Vagina (tissue), 2 donors: ENCODE measurements at regions not wholly inside any gene's neighbourhood (a gene's known extent, or its start where the extent isn't known, plus 50 kb on each side); places are given as distances from the start of the nearest gene placed in this dataset.
A peak's percentile ranks its signal among the peaks of the same experiment; 100 is the strongest.

Experiments
- DNase-seq, 2 donors: peaks; one replicate each; pipeline ENCODE4 v3.0.0-alpha.2; 2017; ENCODE audit errors: extremely low spot score in 2 of 2
- H3K27ac ChIP-seq: fragments of 200-600 bp; sonication (generic); one replicate; pipeline ENCODE4 v1.5.1; 2019
- H3K27me3 ChIP-seq: fragments of 200-600 bp; sonication (generic); one replicate; pipeline ENCODE4 v1.5.1; 2019
- H3K36me3 ChIP-seq, 2 donors: fragments of 200-600 bp; sonication (generic); one replicate each; pipeline ENCODE4 v1.5.1; 2017 to 2019
- H3K4me1 ChIP-seq: fragments of 200-600 bp; sonication (generic); one replicate; pipeline ENCODE4 v1.5.1; 2019
- H3K4me3 ChIP-seq, 2 donors: fragments of 200-600 bp; sonication (generic); 1 replicate in 1 of 2; 2 replicates in 1 of 2; pipeline ENCODE4 v1.5.1; 2016 to 2019
- H3K9me3 ChIP-seq: fragments of 200-600 bp; sonication (generic); one replicate; pipeline ENCODE4 v1.5.1; 2019
- POLR2A ChIP-seq, 2 donors: fragments of 450-650 bp; IDR thresholded peaks; one replicate each; pipeline ENCODE4 v1.6.1; 2017; ENCODE audit warnings: antibody characterized with exemption in 2 of 2, mild to moderate bottlenecking in 2 of 2, moderate library complexity in 2 of 2
- POLR2AphosphoS5 ChIP-seq, 2 donors: sonication (generic); formaldehyde crosslinking; IDR thresholded peaks; one replicate each; pipeline ENCODE4 v1.9.0; 2017; ENCODE audit warnings: antibody characterized with exemption in 2 of 2, mild to moderate bottlenecking in 2 of 2, low read depth in 1 of 2; ENCODE audit not compliant: insufficient read depth in 1 of 2
- intact Hi-C: fragments of 100-400 bp; cut with DNase I; formaldehyde crosslinking; loops from one replicate; pipeline ENCODE4 v1.15.1; 2023
- TF ChIP-seq, protein P1 (sequence below), 3 experiments: fragments of 450-650 bp in 2 of 3; fragments of 200-600 bp in 1 of 3; sonication (generic) in 1 of 3; IDR thresholded peaks; one replicate each; pipeline ENCODE4 v1.5.1; 2017 to 2019; ENCODE audit warnings: antibody characterized with exemption in 3 of 3, mild to moderate bottlenecking in 2 of 3, moderate library complexity in 2 of 3

DNA sequence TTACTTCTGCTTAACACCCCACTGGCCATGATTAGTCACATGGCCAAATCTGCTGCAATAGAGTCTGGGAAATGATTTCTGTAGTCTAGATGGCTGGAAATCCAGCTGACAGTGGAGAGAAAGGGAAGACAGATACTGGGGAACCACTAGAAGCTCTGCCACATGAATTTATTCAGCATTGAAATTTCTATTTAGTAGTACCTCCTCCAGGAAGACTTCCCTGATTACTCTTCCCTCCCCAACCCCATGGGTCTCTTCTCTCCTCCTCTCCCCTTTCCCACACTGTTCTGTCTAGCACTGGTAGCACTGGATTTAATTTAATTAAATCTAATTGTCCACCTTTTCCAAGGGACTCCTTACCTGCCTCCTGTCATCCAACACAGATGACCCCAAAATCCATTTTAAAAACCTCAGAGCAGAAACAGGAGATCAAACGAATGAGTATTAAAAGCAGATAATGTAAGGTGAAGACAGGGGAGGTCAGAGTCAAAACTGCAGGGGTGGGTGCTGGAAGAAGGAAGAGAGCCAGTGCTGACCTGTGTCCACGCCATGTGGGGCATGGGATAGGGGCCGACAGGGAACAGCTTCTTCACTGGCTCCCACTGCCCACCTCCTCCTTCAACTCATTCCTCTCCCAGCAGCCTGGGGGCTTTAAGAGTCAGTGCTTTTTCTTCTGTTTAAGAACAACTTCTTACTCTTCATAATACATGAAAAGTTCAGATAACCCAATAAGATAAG lies 169.2 kb upstream of the HS6ST1 start:
- Histone ChIP-seq H3K36me3 (no peaks in the 10 kb centered on the region), H3K27me3 (no peaks in the 10 kb centered on the region), H3K9me3 (no peaks in the 10 kb centered on the region), H3K4me3 (no peak overlapping the region), H3K27ac (no peak overlapping the region), H3K4me1 (peaks cover 7% of the 10 kb centered on the region)
- intact Hi-C loops = no loop called here
- peak in 1 of 2 donors; percentile 14 for DNase-seq
- TF ChIP-seq POLR2A (IDR thresholded peaks at IDR 0.05) (no peak), POLR2AphosphoS5 (IDR thresholded peaks at IDR 0.05; ENCODE audit: insufficient read depth in 1 of 2, low read depth in 1 of 2) (no peak)
- TF ChIP-seq, protein P1, sequence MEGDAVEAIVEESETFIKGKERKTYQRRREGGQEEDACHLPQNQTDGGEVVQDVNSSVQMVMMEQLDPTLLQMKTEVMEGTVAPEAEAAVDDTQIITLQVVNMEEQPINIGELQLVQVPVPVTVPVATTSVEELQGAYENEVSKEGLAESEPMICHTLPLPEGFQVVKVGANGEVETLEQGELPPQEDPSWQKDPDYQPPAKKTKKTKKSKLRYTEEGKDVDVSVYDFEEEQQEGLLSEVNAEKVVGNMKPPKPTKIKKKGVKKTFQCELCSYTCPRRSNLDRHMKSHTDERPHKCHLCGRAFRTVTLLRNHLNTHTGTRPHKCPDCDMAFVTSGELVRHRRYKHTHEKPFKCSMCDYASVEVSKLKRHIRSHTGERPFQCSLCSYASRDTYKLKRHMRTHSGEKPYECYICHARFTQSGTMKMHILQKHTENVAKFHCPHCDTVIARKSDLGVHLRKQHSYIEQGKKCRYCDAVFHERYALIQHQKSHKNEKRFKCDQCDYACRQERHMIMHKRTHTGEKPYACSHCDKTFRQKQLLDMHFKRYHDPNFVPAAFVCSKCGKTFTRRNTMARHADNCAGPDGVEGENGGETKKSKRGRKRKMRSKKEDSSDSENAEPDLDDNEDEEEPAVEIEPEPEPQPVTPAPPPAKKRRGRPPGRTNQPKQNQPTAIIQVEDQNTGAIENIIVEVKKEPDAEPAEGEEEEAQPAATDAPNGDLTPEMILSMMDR (IDR thresholded peaks at IDR 0.05) = no peak

DNA sequence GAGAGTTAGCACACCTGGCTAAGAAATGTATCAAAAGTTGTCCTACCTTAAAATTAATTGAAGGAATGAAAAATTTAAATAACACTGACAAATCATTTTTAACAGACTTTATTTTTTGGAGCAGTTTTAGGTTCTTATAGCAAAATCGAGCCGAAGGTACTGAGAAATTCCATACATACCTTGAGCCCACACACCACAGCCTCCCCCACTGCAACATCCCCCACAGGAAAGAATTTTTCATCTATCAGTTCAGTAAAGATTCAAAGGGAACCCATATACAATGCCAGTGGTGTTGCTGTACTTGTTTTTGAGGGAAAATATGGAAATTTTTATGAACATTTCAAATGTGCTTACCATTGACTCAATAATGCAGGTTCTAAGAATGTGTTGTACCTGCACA lies 169.8 kb upstream of the HS6ST1 start:
- intact Hi-C loops = no loop called here
- DNase-seq = no peak
- peaks cover 7% of the 10 kb centered on the region for H3K4me1 ChIP-seq
- H3K4me3 ChIP-seq = no peak overlapping the region
- no peaks in the 10 kb centered on the region for H3K9me3 ChIP-seq
- no peaks in the 10 kb centered on the region for H3K36me3 ChIP-seq
- no peaks in the 10 kb centered on the region for H3K27me3 ChIP-seq
- no peak overlapping the region for H3K27ac ChIP-seq
- TF ChIP-seq POLR2A (IDR thresholded peaks at IDR 0.05) = no peak
- TF ChIP-seq, protein P1 (IDR thresholded peaks at IDR 0.05) = no peak
- TF ChIP-seq POLR2AphosphoS5 (IDR thresholded peaks at IDR 0.05; ENCODE audit: insufficient read depth in 1 of 2, low read depth in 1 of 2) = no peak

DNA sequence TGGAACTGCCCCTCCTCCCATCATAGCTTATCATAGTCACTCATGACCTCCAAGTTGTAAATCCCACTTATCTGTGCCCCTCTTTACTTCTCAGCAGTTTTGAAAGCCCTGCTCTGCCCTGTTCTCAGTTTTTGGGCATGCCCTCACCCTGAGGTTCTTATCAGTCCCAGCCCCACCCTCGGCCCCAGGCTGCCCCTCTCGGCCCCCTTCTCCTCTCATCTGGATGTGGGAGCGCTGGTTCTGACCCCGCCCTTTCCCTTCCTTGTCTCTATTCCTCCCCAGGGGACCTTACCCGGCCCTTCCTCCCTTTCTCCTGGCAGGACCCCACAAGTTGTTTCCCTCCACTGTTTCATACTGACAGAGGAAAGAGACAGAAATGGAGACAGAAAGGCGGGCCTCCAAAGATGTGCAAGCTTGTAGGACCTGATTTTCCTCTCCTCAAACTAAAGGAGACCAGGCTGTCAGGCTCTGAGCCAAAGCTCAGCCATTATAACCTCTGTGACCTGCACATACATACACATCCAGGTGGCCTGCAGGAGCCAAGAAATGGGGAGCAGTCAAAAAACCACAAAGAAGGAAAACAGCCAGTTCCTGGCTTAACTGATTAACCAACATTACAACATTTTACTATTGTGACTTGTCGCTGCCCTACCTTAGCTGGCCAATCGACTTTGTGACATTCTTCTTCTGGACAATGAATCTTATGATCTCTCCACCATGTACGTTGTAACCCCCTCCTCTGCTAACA lies 171.0 kb upstream of the HS6ST1 start:
- intact Hi-C loops = no loop called here
- Histone ChIP-seq H3K36me3 (no peaks in the 10 kb centered on the region), H3K27me3 (no peaks in the 10 kb centered on the region), H3K4me1 (peaks cover 7% of the 10 kb centered on the region), H3K9me3 (no peaks in the 10 kb centered on the region), H3K4me3 (no peak overlapping the region), H3K27ac (no peak overlapping the region)
- TF ChIP-seq, protein P1 (IDR thresholded peaks at IDR 0.05) = no peak
- TF ChIP-seq POLR2A (IDR thresholded peaks at IDR 0.05) (no peak), POLR2AphosphoS5 (IDR thresholded peaks at IDR 0.05; ENCODE audit: insufficient read depth in 1 of 2, low read depth in 1 of 2) (no peak)
- peak in 1 of 2 donors; percentile 64 for DNase-seq

DNA sequence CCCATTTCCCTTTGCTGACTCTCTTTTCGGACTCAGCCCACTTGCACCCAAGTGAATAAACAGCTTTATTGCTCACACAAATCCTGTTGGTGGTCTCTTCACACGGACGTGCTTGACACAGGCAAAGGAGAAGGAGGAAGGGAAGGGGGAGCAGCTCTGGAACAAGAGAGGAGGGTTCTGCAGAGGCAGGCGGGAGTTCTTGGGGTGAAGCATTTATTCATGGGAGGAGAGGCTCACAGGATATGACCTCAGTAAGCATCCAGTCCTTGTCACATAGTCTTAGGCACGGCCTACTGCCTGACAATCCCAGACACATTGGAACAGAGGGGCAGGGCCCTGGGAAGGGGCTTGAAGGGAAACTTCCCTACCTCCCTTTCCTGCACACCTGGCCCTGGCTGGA lies 171.7 kb upstream of the HS6ST1 start:
- DNase-seq = no peak
- TF ChIP-seq POLR2AphosphoS5 (IDR thresholded peaks at IDR 0.05; ENCODE audit: insufficient read depth in 1 of 2, low read depth in 1 of 2) = no peak
- TF ChIP-seq, protein P1 (IDR thresholded peaks at IDR 0.05) = no peak
- intact Hi-C loops = no loop called here
- Histone ChIP-seq H3K4me1 (peaks cover 7% of the 10 kb centered on the region), H3K4me3 (no peak overlapping the region), H3K9me3 (no peaks in the 10 kb centered on the region), H3K36me3 (no peaks in the 10 kb centered on the region), H3K27me3 (no peaks in the 10 kb centered on the region), H3K27ac (no peak overlapping the region)
